HepG2 (cell line): ENCODE measurements at regions not wholly inside any gene's neighbourhood (a gene's known extent, or its start where the extent isn't known, plus 50 kb on each side); places are given as distances from the start of the nearest gene placed in this dataset.
A peak's percentile ranks its signal among the peaks of the same experiment; 100 is the strongest.

Experiments
- ATAC-seq: fragments of 200-7000 bp; cut with Tn5 transposase; 3 replicates; pipeline ENCODE4 v1.9.1; 2020; ENCODE audit warnings: mild to moderate bottlenecking, moderate library complexity
- BruUV-seq: library from RNA; stranded (reverse); fragments of 400-500 nt; replicated peaks from 2 replicates; lab custom pipeline; 2021; lab: Mats Ljungman, UMichigan
- CTCF ChIA-PET: fragments of 300-600 bp; formaldehyde crosslinking; extraction: SDS; loops from one replicate; lab custom pipeline; 2021; ENCODE audit warnings: low total read pairs, inconsistent platforms, low intra/inter-chr PET ratio; lab: Yijun Ruan, JAX
- POLR2A ChIA-PET: fragments of 350-600 bp; sonication (Branson Sonifier 250); formaldehyde crosslinking; loops from one replicate; lab custom pipeline; 2020; ENCODE audit warnings: antibody characterized with exemption, inconsistent platforms; lab: Yijun Ruan, JAX
- DNase-seq: peaks from one replicate; pipeline ENCODE4 v3.0.0-alpha.2; 2015; ENCODE audit warnings: low spot score
- FAIRE-seq: peaks from 3 replicates; lab custom pipeline; 2011; peaks lifted over from hg19 to GRCh38; lab: Jason Lieb, UNC
- H2AFZ ChIP-seq: one replicate; pipeline ENCODE4 v1.6.1; 2011; ENCODE audit warnings: low read length, inconsistent platforms
- H3K27ac ChIP-seq: fragments of 300-600 bp; 3 replicates; pipeline ENCODE4 v1.8.0; 2011; ENCODE audit warnings: mixed run types, mild to moderate bottlenecking, mixed read lengths, low read length, inconsistent platforms; ENCODE audit not compliant: insufficient read depth; ENCODE audit errors: extremely low read length
- H3K27me3 ChIP-seq, 2 experiments: fragments of 200-600 bp in 1 of 2; 2 replicates in 1 of 2; 3 replicates in 1 of 2; pipeline versions ENCODE4 v1.6.0 to v1.8.0; 2011; ENCODE audit warnings: low read length in 2 of 2, mild to moderate bottlenecking in 2 of 2, moderate library complexity in 2 of 2, inconsistent platforms in 1 of 2; ENCODE audit not compliant: insufficient read depth in 2 of 2, control insufficient read depth in 1 of 2
- H3K36me3 ChIP-seq, 2 experiments: fragments of 200-600 bp in 1 of 2; replicated peaks in 1 of 2; 2 replicates in 1 of 2; 3 replicates in 1 of 2; pipeline versions ENCODE4 v1.5.1 to v1.8.0; 2011; ENCODE audit warnings: low read length in 2 of 2, inconsistent platforms in 1 of 2; ENCODE audit not compliant: insufficient read depth in 2 of 2, control insufficient read depth in 1 of 2
- H3K4me1 ChIP-seq: 2 replicates; pipeline ENCODE4 v1.5.1; 2012; ENCODE audit warnings: low read length, inconsistent platforms; ENCODE audit not compliant: insufficient read depth
- H3K4me2 ChIP-seq: 2 replicates; pipeline ENCODE4 v1.6.0; 2011; ENCODE audit warnings: low read depth, low read length, inconsistent platforms
- H3K4me3 ChIP-seq, 3 experiments: fragments of 200-600 bp in 1 of 3; sonication (generic), shearing (Covaris generic) in 1 of 3; replicated peaks in 1 of 3; 2 replicates each; pipeline ENCODE4 v1.5.1; 2011 to 2016; ENCODE audit warnings: low read length in 3 of 3, inconsistent platforms in 2 of 3, low read depth in 2 of 3, mild to moderate bottlenecking in 2 of 3, control low read depth in 1 of 3, mixed read lengths in 1 of 3; ENCODE audit not compliant: insufficient read depth in 1 of 3
- H3K79me2 ChIP-seq: one replicate; pipeline ENCODE4 v1.6.1; 2011; ENCODE audit warnings: low read length, inconsistent platforms; ENCODE audit not compliant: insufficient read depth
- H3K9ac ChIP-seq: 2 replicates; pipeline ENCODE4 v1.6.0; 2011; ENCODE audit warnings: mild to moderate bottlenecking, low read depth, low read length, inconsistent platforms; ENCODE audit not compliant: insufficient read depth
- H3K9me3 ChIP-seq: 2 replicates; pipeline ENCODE4 v1.5.1; 2012; ENCODE audit warnings: mild to moderate bottlenecking, low read length
- H4K20me1 ChIP-seq: 2 replicates; pipeline ENCODE4 v1.6.0; 2011; ENCODE audit warnings: inconsistent platforms, mild to moderate bottlenecking, low read length, moderate library complexity; ENCODE audit not compliant: insufficient read depth
- EEA1 ChIP-seq: sonication (generic); formaldehyde crosslinking; IDR thresholded peaks from 2 replicates; pipeline ENCODE4 v1.5.1; 2020; ENCODE audit warnings: mild to moderate bottlenecking, missing genetic modification reagents, borderline replicate concordance
- ERF ChIP-seq: IDR thresholded peaks from 2 replicates; pipeline ENCODE4 v1.6.1; 2018; ENCODE audit warnings: missing biosample characterization, missing genetic modification reagents
- HIC2 ChIP-seq: sonication (generic); formaldehyde crosslinking; IDR thresholded peaks from 2 replicates; pipeline ENCODE4 v1.9.0; 2022; ENCODE audit warnings: low read depth, missing genetic modification reagents
- HMGXB4 ChIP-seq, 2 experiments: sonication (generic) in 1 of 2; formaldehyde crosslinking in 1 of 2; IDR thresholded peaks; 2 replicates each; pipeline versions ENCODE4 v1.4.0 to v1.6.1; 2018 to 2020; ENCODE audit warnings: missing genetic modification reagents in 2 of 2, borderline replicate concordance in 1 of 2, low read depth in 1 of 2, mild to moderate bottlenecking in 1 of 2, missing biosample characterization in 1 of 2
- KAT2B ChIP-seq: fragments of 150-350 bp; IDR thresholded peaks from 2 replicates; pipeline ENCODE4 v1.6.1; 2014; ENCODE audit warnings: low read depth, low read length, borderline replicate concordance
- KLF16 ChIP-seq, 2 experiments: sonication (generic) in 1 of 2; formaldehyde crosslinking in 1 of 2; IDR thresholded peaks; 2 replicates each; pipeline versions ENCODE4 v1.6.1 to v1.8.0; 2016 to 2023; ENCODE audit warnings: missing genetic modification reagents in 2 of 2, missing compliant biosample characterization in 1 of 2
- KLF9 ChIP-seq: IDR thresholded peaks from 2 replicates; pipeline ENCODE4 v1.6.1; 2016; ENCODE audit warnings: low read depth
- PRDM15 ChIP-seq: sonication (generic); formaldehyde crosslinking; IDR thresholded peaks from 2 replicates; pipeline ENCODE4 v1.4.0; 2020; ENCODE audit warnings: missing genetic modification reagents
- SMC3 ChIP-seq: IDR thresholded peaks from 2 replicates; pipeline ENCODE4 v1.6.1; 2011; ENCODE audit warnings: low read length, improper control_type of control experiment
- STAG1 ChIP-seq: sonication (generic); formaldehyde crosslinking; IDR thresholded peaks from 2 replicates; pipeline ENCODE4 v1.4.0; 2020; ENCODE audit warnings: missing genetic modification reagents
- ZNF121 ChIP-seq: sonication (generic); formaldehyde crosslinking; IDR thresholded peaks from 2 replicates; pipeline ENCODE4 v1.5.0; 2020; ENCODE audit warnings: mild to moderate bottlenecking, missing genetic modification reagents
- ZNF280D ChIP-seq: sonication (generic); formaldehyde crosslinking; IDR thresholded peaks from 2 replicates; pipeline ENCODE4 v1.5.1; 2020; ENCODE audit warnings: mild to moderate bottlenecking, missing genetic modification reagents
- WGBS: methylation state at CpG from one replicate; pipeline ENCODE4 v1.1.6; 2017; ENCODE audit warnings: low lambda C conversion rate; 5-methylcytosine and 5-hydroxymethylcytosine counted together
- in situ Hi-C: cut with HindIII; loops from 2 replicates; pipeline ENCODE4 v1.10.0; 2017; ENCODE audit warnings: low pct_unique_long_range_greater_than_20kb; ENCODE audit not compliant: extremely low pct_ligation_motif_present
- intact Hi-C: fragments of 100-400 bp; cut with micrococcal nuclease; formaldehyde crosslinking; loops from one replicate; pipeline ENCODE4 v1.10.0; 2022; ENCODE audit not compliant: unreplicated experiment

- Histone ChIP-seq H3K9me3 (no peaks in the 10 kb centered on the region), H3K27me3 (no peaks in the 10 kb centered on the region), H2AFZ (no peak overlapping the region), H3K79me2 (no peaks in the 10 kb centered on the region), H3K4me2 (peak overlapping the region; percentile 32; the same call in 1 of the 2 replicates), H3K36me3 (no peaks in the 10 kb centered on the region), H3K4me1 (no peaks in the 10 kb centered on the region), H3K9ac (no peak overlapping the region), H3K27ac (no peak overlapping the region), H3K4me3 (no peak overlapping the region), H4K20me1 (no peaks in the 10 kb centered on the region)
- peak; percentile 65 for DNase-seq
- intact Hi-C loops = loop anchor here (1.0 to 10.0 kb wide), 5 partner anchors 72 to 893 kb away; partner anchors contain the start of gene ETAA1
- peak; percentile 100 for ATAC-seq
- POLR2A ChIA-PET = no interaction called here
- in situ Hi-C loops = loop anchor here (25.0 kb wide), 1 partner anchor 885 kb away; the partner anchor contains the start of gene MEIS1
- no TSS peak for BruUV-seq
- WGBS = 0% methylated on average over 3 of the region's 3 CpGs
- CTCF ChIA-PET = interaction anchor here (0.6 kb wide), 1 partner anchor 1682 kb away, joined by 3 read pairs; no protein-coding TSS in a partner anchor
- FAIRE-seq = no peak
- TF ChIP-seq KAT2B (no peak), HIC2 (0 out of 2 replicates have a peak, but pooled peaks have one; percentile 32), HMGXB4 (CRISPR knock-in tag; IDR thresholded peaks at IDR 0.05; ENCODE audit: borderline replicate concordance in 1 of 2, low read depth in 1 of 2) (0 out of 4 replicates have a peak, but pooled peaks of 1 of the 2 experiments have one; percentile 52), SMC3 (peak; percentile 88), KLF9 (CRISPR knock-in tag) (no peak), ZNF121 (CRISPR knock-in tag) (peak; percentile 79), KLF16 (CRISPR knock-in tag; IDR thresholded peaks at IDR 0.05) (0 out of 4 replicates have a peak, but pooled peaks of 1 of the 2 experiments have one; percentile 26), EEA1 (CRISPR knock-in tag) (no peak), PRDM15 (CRISPR knock-in tag) (no peak), ZNF280D (CRISPR knock-in tag) (no peak), ERF (CRISPR knock-in tag) (0 out of 2 replicates have a peak, but pooled peaks have one; percentile 41), STAG1 (peak; percentile 88)
These were observed 74.7 kb upstream of the ETAA1 start for GRCh38 chr2:67322353-67323001.
